PC-9 (cell line): ENCODE measurements at regions not wholly inside any gene's neighbourhood (a gene's known extent, or its start where the extent isn't known, plus 50 kb on each side); places are given as distances from the start of the nearest gene placed in this dataset.

Experiments
- BruUV-seq: library from RNA; stranded (reverse); fragments of 400-500 nt; replicated peaks from 2 replicates; lab custom pipeline; 2021; lab: Mats Ljungman, UMichigan
- CTCF ChIA-PET: fragments of 300-600 bp; sonication (Branson Sonifier 250); formaldehyde crosslinking; loops from one replicate; lab custom pipeline; 2022; ENCODE audit warnings: antibody characterized with exemption; lab: Charles Lee
- POLR2A ChIA-PET: fragments of 300-600 bp; sonication (Branson Sonifier 250); formaldehyde crosslinking; loops from one replicate; lab custom pipeline; 2022; ENCODE audit warnings: antibody characterized with exemption; ENCODE audit not compliant: unreplicated experiment; lab: Charles Lee
- DNase-seq, 2 experiments: peaks; one replicate each; pipeline versions ENCODE4 v3.0.0 to v3.0.0-alpha.2; 2015 to 2022; ENCODE audit warnings: mixed read lengths in 1 of 2
- H2AFZ ChIP-seq: fragments of 200-600 bp; sonication (generic); 2 replicates; pipeline ENCODE4 v1.8.1; 2017; ENCODE audit warnings: antibody characterized with exemption
- H3F3A ChIP-seq: fragments of 200-600 bp; sonication (generic); 2 replicates; pipeline ENCODE4 v1.8.1; 2017; ENCODE audit warnings: antibody characterized with exemption, mild to moderate bottlenecking, low read depth; ENCODE audit not compliant: insufficient read depth
- H3K27ac ChIP-seq: fragments of 200-600 bp; sonication (generic); 2 replicates; pipeline ENCODE4 v1.6.1; 2016; ENCODE audit warnings: mixed run types
- H3K27me3 ChIP-seq: fragments of 200-600 bp; sonication (generic); 2 replicates; pipeline ENCODE4 v1.6.1; 2016; ENCODE audit warnings: low read depth, mixed run types; ENCODE audit not compliant: insufficient read depth
- H3K36me3 ChIP-seq: fragments of 200-600 bp; sonication (generic); 2 replicates; pipeline ENCODE4 v1.6.1; 2016; ENCODE audit warnings: low read depth, mixed run types
- H3K4me1 ChIP-seq: fragments of 200-600 bp; sonication (generic); replicated peaks from 2 replicates; pipeline ENCODE4 v1.6.1; 2016; ENCODE audit warnings: mixed run types; ENCODE audit not compliant: insufficient read depth
- H3K4me2 ChIP-seq: fragments of 200-600 bp; sonication (generic); 2 replicates; pipeline ENCODE4 v1.6.1; 2017; ENCODE audit warnings: mixed run types
- H3K4me3 ChIP-seq: fragments of 200-600 bp; sonication (generic); 2 replicates; pipeline ENCODE4 v1.6.1; 2016; ENCODE audit warnings: mixed run types
- H3K79me2 ChIP-seq: fragments of 200-600 bp; sonication (generic); 2 replicates; pipeline ENCODE4 v1.6.1; 2017; ENCODE audit warnings: low read depth, mixed run types
- H3K9me2 ChIP-seq: fragments of 200-600 bp; sonication (generic); 2 replicates; pipeline ENCODE4 v1.8.1; 2017; ENCODE audit warnings: mild to moderate bottlenecking; ENCODE audit not compliant: insufficient read depth
- H3K9me3 ChIP-seq: fragments of 200-600 bp; sonication (generic); 2 replicates; pipeline ENCODE4 v1.8.1; 2016; ENCODE audit warnings: low read depth; ENCODE audit not compliant: insufficient read depth
- H4K20me1 ChIP-seq: fragments of 200-600 bp; sonication (generic); 2 replicates; pipeline ENCODE4 v1.8.1; 2017; ENCODE audit not compliant: insufficient read depth
- EZH2 ChIP-seq: fragments of 200-600 bp; sonication (generic); IDR thresholded peaks from 2 replicates; pipeline ENCODE4 v1.8.0; 2017; ENCODE audit warnings: antibody characterized with exemption, low read depth
- intact Hi-C: fragments of 100-400 bp; cut with micrococcal nuclease; formaldehyde crosslinking; loops from one replicate; pipeline ENCODE4 v1.10.0; 2022; ENCODE audit not compliant: unreplicated experiment
- TF ChIP-seq, protein P1 (sequence below): fragments of 200-600 bp; sonication (generic); conservative IDR thresholded peaks from 2 replicates; pipeline ENCODE4 v1.6.1; 2017; ENCODE audit warnings: mixed run types, antibody characterized with exemption, mild to moderate bottlenecking, moderate library complexity

DNA sequence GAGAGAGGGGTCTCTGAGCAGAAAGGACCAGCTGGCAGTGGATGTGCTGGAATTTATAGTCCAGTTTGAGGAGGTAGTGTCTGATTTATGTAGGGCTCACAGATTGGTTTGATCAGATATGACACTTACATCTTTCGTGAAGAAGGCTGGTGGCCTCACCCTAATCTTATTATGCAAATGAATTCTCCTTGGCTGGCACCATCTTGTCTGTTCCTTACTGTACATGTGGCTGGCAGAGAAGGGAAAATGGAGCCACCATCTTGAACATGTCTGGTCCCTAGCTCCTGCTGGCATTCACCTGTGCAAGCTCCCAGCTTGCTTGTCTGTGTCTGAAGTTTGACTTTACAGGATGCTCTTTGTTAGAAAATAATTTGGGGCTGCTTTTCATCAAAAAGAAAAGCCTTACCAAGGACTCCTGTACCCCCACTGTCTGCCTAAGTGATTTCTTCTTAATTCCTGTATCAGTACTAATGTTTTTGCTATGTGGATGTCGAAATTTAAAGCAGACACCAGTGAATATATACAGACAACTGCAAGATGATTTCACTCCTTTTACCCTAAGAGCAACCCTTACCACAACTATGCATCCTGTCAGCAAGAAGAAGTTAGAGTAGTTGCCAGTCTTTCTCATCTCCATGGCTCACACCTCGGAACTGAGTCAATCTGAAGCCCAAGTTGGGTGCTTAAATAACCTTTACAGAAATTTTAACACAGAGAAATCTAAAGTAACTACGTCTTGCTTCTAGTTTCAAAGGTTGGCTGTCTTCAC, 322.0 kb upstream of the SEMA3D start:
- H3K4me3 ChIP-seq = no peak overlapping the region
- no peaks in the 10 kb centered on the region for H4K20me1 ChIP-seq
- no peak overlapping the region for H3K27ac ChIP-seq
- no peak overlapping the region for H3K4me2 ChIP-seq
- TF ChIP-seq, protein P1, sequence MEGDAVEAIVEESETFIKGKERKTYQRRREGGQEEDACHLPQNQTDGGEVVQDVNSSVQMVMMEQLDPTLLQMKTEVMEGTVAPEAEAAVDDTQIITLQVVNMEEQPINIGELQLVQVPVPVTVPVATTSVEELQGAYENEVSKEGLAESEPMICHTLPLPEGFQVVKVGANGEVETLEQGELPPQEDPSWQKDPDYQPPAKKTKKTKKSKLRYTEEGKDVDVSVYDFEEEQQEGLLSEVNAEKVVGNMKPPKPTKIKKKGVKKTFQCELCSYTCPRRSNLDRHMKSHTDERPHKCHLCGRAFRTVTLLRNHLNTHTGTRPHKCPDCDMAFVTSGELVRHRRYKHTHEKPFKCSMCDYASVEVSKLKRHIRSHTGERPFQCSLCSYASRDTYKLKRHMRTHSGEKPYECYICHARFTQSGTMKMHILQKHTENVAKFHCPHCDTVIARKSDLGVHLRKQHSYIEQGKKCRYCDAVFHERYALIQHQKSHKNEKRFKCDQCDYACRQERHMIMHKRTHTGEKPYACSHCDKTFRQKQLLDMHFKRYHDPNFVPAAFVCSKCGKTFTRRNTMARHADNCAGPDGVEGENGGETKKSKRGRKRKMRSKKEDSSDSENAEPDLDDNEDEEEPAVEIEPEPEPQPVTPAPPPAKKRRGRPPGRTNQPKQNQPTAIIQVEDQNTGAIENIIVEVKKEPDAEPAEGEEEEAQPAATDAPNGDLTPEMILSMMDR = no peak
- TF ChIP-seq EZH2 = no peak
- H3F3A ChIP-seq = no peaks in the 10 kb centered on the region
- no peaks in the 10 kb centered on the region for H3K9me3 ChIP-seq
- intact Hi-C loops = no loop called here
- H2AFZ ChIP-seq = peak overlapping the region; percentile 62; the same call in 1 of the 2 replicates
- no peaks in the 10 kb centered on the region for H3K4me1 ChIP-seq
- CTCF ChIA-PET = no interaction called here
- no peaks in the 10 kb centered on the region for H3K9me2 ChIP-seq
- no TSS peak for BruUV-seq
- POLR2A ChIA-PET = no interaction called here
- H3K27me3 ChIP-seq = no peaks in the 10 kb centered on the region
- H3K36me3 ChIP-seq = no peaks in the 10 kb centered on the region
- DNase-seq = no peak
- H3K79me2 ChIP-seq = no peaks in the 10 kb centered on the region

DNA sequence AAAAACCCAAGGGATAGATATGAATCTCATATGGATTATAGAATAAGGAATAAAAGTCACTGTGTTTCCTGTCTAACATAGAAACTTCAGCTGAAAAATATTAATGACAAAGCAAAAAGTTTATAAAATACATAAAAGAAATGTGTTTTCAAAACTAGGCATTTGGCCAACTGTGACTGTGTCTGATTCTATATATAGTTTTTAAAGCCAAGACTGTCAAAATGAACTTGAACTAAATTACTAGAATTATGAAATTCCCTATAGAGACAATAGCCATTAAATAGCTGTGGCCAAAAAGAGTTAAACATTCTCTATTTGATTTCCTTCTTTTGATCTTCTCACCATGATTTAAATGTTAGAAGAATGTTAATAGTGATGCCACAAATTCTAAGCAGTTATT, 311.2 kb upstream of the SEMA3D start:
- Histone ChIP-seq H3K27me3 (no peaks in the 10 kb centered on the region), H3K9me3 (no peaks in the 10 kb centered on the region), H3K36me3 (no peaks in the 10 kb centered on the region), H3K4me1 (no peaks in the 10 kb centered on the region), H3K27ac (no peak overlapping the region), H3K9me2 (no peaks in the 10 kb centered on the region), H3K79me2 (no peaks in the 10 kb centered on the region), H2AFZ (no peak overlapping the region), H3K4me2 (no peak overlapping the region), H4K20me1 (no peaks in the 10 kb centered on the region), H3K4me3 (no peak overlapping the region), H3F3A (no peaks in the 10 kb centered on the region)
- ChIA-PET CTCF (no interaction called here), POLR2A (no interaction called here)
- DNase-seq = no peak
- intact Hi-C loops = no loop called here
- BruUV-seq = no TSS peak
- TF ChIP-seq EZH2 = no peak
- TF ChIP-seq, protein P1 = no peak

DNA sequence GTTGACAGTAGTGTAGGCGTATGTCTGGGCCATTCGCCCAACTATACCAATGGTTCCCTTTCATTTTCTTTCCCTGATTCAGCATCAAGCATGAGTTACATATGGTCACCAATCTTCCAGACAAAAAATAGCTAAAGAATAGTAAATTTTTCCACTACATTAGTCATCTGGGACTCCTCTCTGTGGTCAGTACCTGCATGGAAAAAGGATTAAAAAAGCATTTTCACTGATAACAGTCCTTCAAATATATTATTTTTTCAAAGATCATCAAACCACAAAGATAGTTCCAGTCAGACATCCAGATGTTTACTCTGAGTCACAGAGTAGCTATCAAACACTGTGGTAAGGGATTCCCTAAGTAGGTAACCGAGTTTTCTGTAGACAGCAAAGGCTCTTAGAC, 302.6 kb upstream of the SEMA3D start:
- Histone ChIP-seq H3K79me2 (no peaks in the 10 kb centered on the region), H3K4me2 (no peak overlapping the region), H3K27me3 (no peaks in the 10 kb centered on the region), H3K4me1 (no peaks in the 10 kb centered on the region), H3K4me3 (no peak overlapping the region), H4K20me1 (no peaks in the 10 kb centered on the region), H3K36me3 (no peaks in the 10 kb centered on the region), H2AFZ (no peak overlapping the region), H3K9me3 (no peaks in the 10 kb centered on the region), H3K9me2 (no peaks in the 10 kb centered on the region), H3K27ac (no peak overlapping the region), H3F3A (no peaks in the 10 kb centered on the region)
- TF ChIP-seq, protein P1 = no peak
- TF ChIP-seq EZH2 = no peak
- POLR2A ChIA-PET = no interaction called here
- CTCF ChIA-PET = no interaction called here
- BruUV-seq = no TSS peak
- no peak for DNase-seq
- intact Hi-C loops = no loop called here
